ENCODE measurements at regions not wholly inside any gene's neighbourhood (a gene's known extent, or its start where the extent isn't known, plus 50 kb on each side); places are given as distances from the start of the nearest gene placed in this dataset.

GRCh38 chr10:44818701-44819127 lies 92.4 kb upstream of the TMEM72 start:
- DNase-seq (ENCODE audit: low read depth in 3 of 3), result no peak

- DNase-seq (ENCODE audit: low read depth in 3 of 3), result no peak
Measured at GRCh38 chr10:44820094-44820493, 91.0 kb upstream of the TMEM72 start.

- DNase-seq (ENCODE audit: low read depth in 3 of 3), result no peak
Measured at GRCh38 chr10:44821290-44821689, 89.8 kb upstream of the TMEM72 start.

- DNase-seq (ENCODE audit: low read depth in 3 of 3), result no peak
Measured at GRCh38 chr10:44822349-44822748, 88.8 kb upstream of the TMEM72 start.

- DNase-seq (ENCODE audit: low read depth in 3 of 3), result no peak
Measured at GRCh38 chr10:44822966-44823365, 88.2 kb upstream of the TMEM72 start.

GRCh38 chr10:44824607-44825006 lies 86.5 kb upstream of the TMEM72 start:
- no peak for DNase-seq (ENCODE audit: low read depth in 3 of 3)

- no peak for DNase-seq (ENCODE audit: low read depth in 3 of 3)
Measured at GRCh38 chr10:44827431-44828006, 83.6 kb upstream of the TMEM72 start.

GRCh38 chr10:44828508-44829142 lies 82.5 kb upstream of the TMEM72 start:
- no peak for DNase-seq (ENCODE audit: low read depth in 3 of 3)

- no peak for DNase-seq (ENCODE audit: low read depth in 3 of 3)
Measured at GRCh38 chr10:44829426-44829825, 81.7 kb upstream of the TMEM72 start.

GRCh38 chr10:44830022-44830421 lies 81.1 kb upstream of the TMEM72 start:
- DNase-seq (ENCODE audit: low read depth in 3 of 3), result no peak

GRCh38 chr10:44831581-44831980 lies 79.6 kb upstream of the TMEM72 start:
- DNase-seq (ENCODE audit: low read depth in 3 of 3), result no peak

- no peak for DNase-seq (ENCODE audit: low read depth in 3 of 3)
Measured at GRCh38 chr10:44832595-44833390, 78.3 kb upstream of the TMEM72 start.

- no peak for DNase-seq (ENCODE audit: low read depth in 3 of 3)
Measured at GRCh38 chr10:44834131-44834530, 77.0 kb upstream of the TMEM72 start.

GRCh38 chr10:44835300-44835699 lies 75.8 kb upstream of the TMEM72 start:
- DNase-seq (ENCODE audit: low read depth in 3 of 3), result no peak

- no peak for DNase-seq (ENCODE audit: low read depth in 3 of 3)
Measured at GRCh38 chr10:44843484-44843883, 67.7 kb upstream of the TMEM72 start.

GRCh38 chr10:44845361-44846175 lies 65.6 kb upstream of the TMEM72 start:
- DNase-seq (ENCODE audit: low read depth in 3 of 3), result no peak

- DNase-seq (ENCODE audit: low read depth in 3 of 3), result no peak
Measured at GRCh38 chr10:44847110-44847509, 64.0 kb upstream of the TMEM72 start.

GRCh38 chr10:44848211-44848610 lies 62.9 kb upstream of the TMEM72 start:
- DNase-seq (ENCODE audit: low read depth in 3 of 3), result no peak

- no peak for DNase-seq (ENCODE audit: low read depth in 3 of 3)
Measured at GRCh38 chr10:44849936-44850335, 61.2 kb upstream of the TMEM72 start.

GRCh38 chr10:44850356-44850934 lies 60.7 kb upstream of the TMEM72 start:
- DNase-seq (ENCODE audit: low read depth in 3 of 3), result no peak

- DNase-seq (ENCODE audit: low read depth in 3 of 3), result no peak
Measured at GRCh38 chr10:44851413-44851812, 59.7 kb upstream of the TMEM72 start.

GRCh38 chr10:44851881-44852280 lies 59.3 kb upstream of the TMEM72 start:
- DNase-seq (ENCODE audit: low read depth in 3 of 3), result no peak
